Neural progenitor cell (in vitro differentiated cells): ENCODE measurements at regions not wholly inside any gene's neighbourhood (a gene's known extent, or its start where the extent isn't known, plus 50 kb on each side); places are given as distances from the start of the nearest gene placed in this dataset.
"Not testable (repeated sequence)": the region's sequence is repeated elsewhere in the genome, so short reads cannot be mapped to it uniquely, and the experiment has no call there.

Experiments
- CTCF ChIP-seq: fragments of 200-600 bp; sonication (generic); IDR thresholded peaks from 2 replicates; pipeline ENCODE4 v1.5.1; 2017; ENCODE audit warnings: antibody characterized with exemption, mild to moderate bottlenecking
- EZH2 ChIP-seq: fragments of 200-600 bp; sonication (generic); IDR thresholded peaks from 2 replicates; pipeline ENCODE4 v1.6.1; 2017; ENCODE audit warnings: antibody characterized with exemption, mild to moderate bottlenecking, moderate library complexity
- EZH2phosphoT487 ChIP-seq: fragments of 200-600 bp; sonication (generic); IDR thresholded peaks from 2 replicates; pipeline ENCODE4 v1.6.1; 2017; ENCODE audit warnings: antibody characterized with exemption

GRCh38 chr4:49233346-49233745 lies 247.3 kb downstream of the CWH43 start:
- TF ChIP-seq CTCF, EZH2phosphoT487, EZH2: not testable (repeated sequence)
